ENCODE measurements at regions not wholly inside any gene's neighbourhood (a gene's known extent, or its start where the extent isn't known, plus 50 kb on each side); places are given as distances from the start of the nearest gene placed in this dataset.

- Histone ChIP-seq H3K4me1 (ENCODE audit: insufficient read depth, low read length) (no peaks in the 10 kb centered on the region), H3K9ac (ENCODE audit: low read length) (no peak overlapping the region), H3K36me3 (ENCODE audit: low read depth, low read length) (no peaks in the 10 kb centered on the region), H3F3A (ENCODE audit: low read length, unreplicated experiment) (no peaks in the 10 kb centered on the region), H4K20me1 (ENCODE audit: low read length) (no peaks in the 10 kb centered on the region), H3K27ac (ENCODE audit: low read length) (no peak overlapping the region), H3K79me2 (ENCODE audit: low read length) (no peaks in the 10 kb centered on the region), H3K9me3 (ENCODE audit: low read length) (no peaks in the 10 kb centered on the region), H3K27me3 (ENCODE audit: low read length) (no peaks in the 10 kb centered on the region), H2AFZ (ENCODE audit: low read length) (no peak overlapping the region), H3K9me2 (replicated peaks; ENCODE audit: low read length) (no peaks in the 10 kb centered on the region), H3K4me2 (ENCODE audit: low read length) (no peak overlapping the region), H3K4me3 (ENCODE audit: low read length) (no peak overlapping the region)
- ChIA-PET CTCF (no interaction called here), POLR2A (ENCODE audit: unreplicated experiment) (no interaction called here)
- TF ChIP-seq EZH2phosphoT487 (IDR thresholded peaks at IDR 0.05; ENCODE audit: borderline replicate concordance, low read length) = no peak
- TF ChIP-seq, protein P1, sequence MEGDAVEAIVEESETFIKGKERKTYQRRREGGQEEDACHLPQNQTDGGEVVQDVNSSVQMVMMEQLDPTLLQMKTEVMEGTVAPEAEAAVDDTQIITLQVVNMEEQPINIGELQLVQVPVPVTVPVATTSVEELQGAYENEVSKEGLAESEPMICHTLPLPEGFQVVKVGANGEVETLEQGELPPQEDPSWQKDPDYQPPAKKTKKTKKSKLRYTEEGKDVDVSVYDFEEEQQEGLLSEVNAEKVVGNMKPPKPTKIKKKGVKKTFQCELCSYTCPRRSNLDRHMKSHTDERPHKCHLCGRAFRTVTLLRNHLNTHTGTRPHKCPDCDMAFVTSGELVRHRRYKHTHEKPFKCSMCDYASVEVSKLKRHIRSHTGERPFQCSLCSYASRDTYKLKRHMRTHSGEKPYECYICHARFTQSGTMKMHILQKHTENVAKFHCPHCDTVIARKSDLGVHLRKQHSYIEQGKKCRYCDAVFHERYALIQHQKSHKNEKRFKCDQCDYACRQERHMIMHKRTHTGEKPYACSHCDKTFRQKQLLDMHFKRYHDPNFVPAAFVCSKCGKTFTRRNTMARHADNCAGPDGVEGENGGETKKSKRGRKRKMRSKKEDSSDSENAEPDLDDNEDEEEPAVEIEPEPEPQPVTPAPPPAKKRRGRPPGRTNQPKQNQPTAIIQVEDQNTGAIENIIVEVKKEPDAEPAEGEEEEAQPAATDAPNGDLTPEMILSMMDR (conservative IDR thresholded peaks at IDR 0.05; ENCODE audit: low read depth, low read length) = no peak
- no peak for TF ChIP-seq EZH2 (IDR thresholded peaks at IDR 0.05; ENCODE audit: low read length, unreplicated experiment)
- no TSS peak for BruUV-seq (replicated peaks)
- ATAC-seq (no peak), DNase-seq (no peak)
- intact Hi-C loops (cut with micrococcal nuclease) = no loop called here
Measured at GRCh38 chr4:133355633-133356032, 206.5 kb downstream of the PCDH10 start.

DNA sequence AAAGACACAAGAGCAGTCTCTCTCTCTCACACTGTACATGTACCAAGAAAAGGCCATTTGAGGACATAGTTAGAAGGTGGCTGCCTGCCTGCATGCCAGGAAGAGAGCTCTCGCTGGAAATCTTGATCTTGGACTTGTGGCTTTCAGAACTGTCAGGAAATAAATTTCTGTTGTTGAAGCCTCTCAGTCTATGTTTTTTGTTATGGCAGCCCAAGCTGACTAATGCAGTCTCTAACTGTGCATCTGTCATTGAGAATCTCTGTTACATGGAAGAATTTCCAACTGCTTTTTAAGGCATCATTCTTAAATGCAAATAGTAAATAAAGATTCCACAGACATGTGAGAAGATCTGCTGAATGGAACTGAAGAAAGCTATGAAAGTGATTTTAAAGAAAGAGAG, 198.3 kb downstream of the PCDH10 start:
- no TSS peak for BruUV-seq (replicated peaks)
- DNase-seq = no peak

GRCh38 chr4:133324491-133324890, 175.4 kb downstream of the PCDH10 start:
- TF ChIP-seq EZH2 (IDR thresholded peaks at IDR 0.05; ENCODE audit: low read length, unreplicated experiment) = no peak
- TF ChIP-seq, protein P1 (conservative IDR thresholded peaks at IDR 0.05; ENCODE audit: low read depth, low read length) = no peak
- TF ChIP-seq EZH2phosphoT487 (IDR thresholded peaks at IDR 0.05; ENCODE audit: borderline replicate concordance, low read length) = no peak
- BruUV-seq (replicated peaks) = no TSS peak
- Histone ChIP-seq H3K9me3 (ENCODE audit: low read length) (no peaks in the 10 kb centered on the region), H4K20me1 (ENCODE audit: low read length) (no peaks in the 10 kb centered on the region), H3F3A (ENCODE audit: low read length, unreplicated experiment) (no peaks in the 10 kb centered on the region), H3K27ac (ENCODE audit: low read length) (no peak overlapping the region), H3K27me3 (ENCODE audit: low read length) (no peaks in the 10 kb centered on the region), H3K79me2 (ENCODE audit: low read length) (no peaks in the 10 kb centered on the region), H3K9ac (ENCODE audit: low read length) (no peak overlapping the region), H3K4me2 (ENCODE audit: low read length) (no peak overlapping the region), H3K4me1 (ENCODE audit: insufficient read depth, low read length) (no peaks in the 10 kb centered on the region), H3K36me3 (ENCODE audit: low read depth, low read length) (no peaks in the 10 kb centered on the region), H3K9me2 (replicated peaks; ENCODE audit: low read length) (no peaks in the 10 kb centered on the region), H2AFZ (ENCODE audit: low read length) (no peak overlapping the region), H3K4me3 (ENCODE audit: low read length) (no peak overlapping the region)
- intact Hi-C loops (cut with micrococcal nuclease) = loop anchor here (10.0 kb wide), 1 partner anchor 510 kb away; no protein-coding TSS in a partner anchor
- ChIA-PET CTCF (interaction anchor here (0.5 kb wide), 1 partner anchor 315 kb away, joined by 5 read pairs; no protein-coding TSS in a partner anchor), POLR2A (ENCODE audit: unreplicated experiment) (no interaction called here)
- ATAC-seq (no peak), DNase-seq (no peak)

More for the DNA sequence above, 198.3 kb downstream of the PCDH10 start:
- H4K20me1 ChIP-seq (ENCODE audit: low read length) = no peaks in the 10 kb centered on the region
- POLR2A ChIA-PET (ENCODE audit: unreplicated experiment) = no interaction called here
- H3K9ac ChIP-seq (ENCODE audit: low read length) = no peak overlapping the region
- no peaks in the 10 kb centered on the region for H3F3A ChIP-seq (ENCODE audit: low read length, unreplicated experiment)
- H3K36me3 ChIP-seq (ENCODE audit: low read depth, low read length) = no peaks in the 10 kb centered on the region
- ATAC-seq = no peak
- no peaks in the 10 kb centered on the region for H3K79me2 ChIP-seq (ENCODE audit: low read length)
- no peaks in the 10 kb centered on the region for H3K4me1 ChIP-seq (ENCODE audit: insufficient read depth, low read length)
- TF ChIP-seq EZH2phosphoT487 (IDR thresholded peaks at IDR 0.05; ENCODE audit: borderline replicate concordance, low read length) = no peak
- no peak for TF ChIP-seq EZH2 (IDR thresholded peaks at IDR 0.05; ENCODE audit: low read length, unreplicated experiment)
- TF ChIP-seq, protein P1 (conservative IDR thresholded peaks at IDR 0.05; ENCODE audit: low read depth, low read length) = no peak
- no peaks in the 10 kb centered on the region for H3K27me3 ChIP-seq (ENCODE audit: low read length)
- intact Hi-C loops (cut with micrococcal nuclease) = no loop called here
- H2AFZ ChIP-seq (ENCODE audit: low read length) = no peak overlapping the region
- H3K4me3 ChIP-seq (ENCODE audit: low read length) = no peak overlapping the region
- H3K9me3 ChIP-seq (ENCODE audit: low read length) = no peaks in the 10 kb centered on the region
- H3K9me2 ChIP-seq (replicated peaks; ENCODE audit: low read length) = no peaks in the 10 kb centered on the region
- H3K27ac ChIP-seq (ENCODE audit: low read length) = no peak overlapping the region
- CTCF ChIA-PET = no interaction called here
- no peak overlapping the region for H3K4me2 ChIP-seq (ENCODE audit: low read length)

Measured in PC-3 (cell line).